GM19455 (cell line): ENCODE measurements at regions not wholly inside any gene's neighbourhood (a gene's known extent, or its start where the extent isn't known, plus 50 kb on each side); places are given as distances from the start of the nearest gene placed in this dataset.
"Not testable (repeated sequence)": the region's sequence is repeated elsewhere in the genome, so short reads cannot be mapped to it uniquely, and the experiment has no call there.

Experiments
- ATAC-seq: cut with Tn5 transposase; IDR thresholded peaks from one replicate; pipeline ENCODE4 v1.9.1; 2021; ENCODE audit not compliant: unreplicated experiment

DNA sequence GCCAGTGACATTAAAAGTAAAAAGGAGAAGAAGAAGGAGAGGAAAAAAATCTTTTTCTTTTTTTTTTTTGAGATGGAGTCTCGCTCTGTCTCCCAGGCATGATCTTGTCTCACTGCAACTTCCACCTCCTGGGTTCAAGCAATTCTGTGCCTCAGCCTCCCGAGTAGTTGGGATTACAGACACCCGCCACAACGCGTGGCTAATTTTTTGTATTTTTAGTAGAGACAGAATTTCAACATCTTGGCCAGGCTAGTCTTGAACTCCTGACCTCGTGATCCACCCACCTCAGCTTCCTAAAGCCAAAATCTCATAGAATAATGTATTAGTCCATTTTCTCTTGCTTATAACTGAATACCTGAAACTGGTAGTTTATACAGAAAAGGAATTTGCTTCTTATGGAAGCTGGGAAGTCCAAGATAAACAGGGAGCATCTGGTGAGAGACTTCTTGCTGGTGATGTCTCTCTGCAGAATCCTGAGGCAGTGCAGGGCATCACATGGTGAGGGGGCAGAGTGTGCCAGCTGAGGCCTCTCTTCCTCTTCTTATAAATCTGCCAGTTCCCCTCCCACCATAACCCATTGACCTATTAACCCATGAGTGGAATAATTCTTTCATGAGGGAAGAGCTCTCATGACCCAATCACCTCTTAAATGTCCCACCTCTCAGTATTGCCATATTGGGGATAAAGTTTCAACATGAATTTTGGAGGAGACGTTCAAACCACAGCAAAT, 466.3 kb downstream of the GADD45G start:
- no peak for ATAC-seq

DNA sequence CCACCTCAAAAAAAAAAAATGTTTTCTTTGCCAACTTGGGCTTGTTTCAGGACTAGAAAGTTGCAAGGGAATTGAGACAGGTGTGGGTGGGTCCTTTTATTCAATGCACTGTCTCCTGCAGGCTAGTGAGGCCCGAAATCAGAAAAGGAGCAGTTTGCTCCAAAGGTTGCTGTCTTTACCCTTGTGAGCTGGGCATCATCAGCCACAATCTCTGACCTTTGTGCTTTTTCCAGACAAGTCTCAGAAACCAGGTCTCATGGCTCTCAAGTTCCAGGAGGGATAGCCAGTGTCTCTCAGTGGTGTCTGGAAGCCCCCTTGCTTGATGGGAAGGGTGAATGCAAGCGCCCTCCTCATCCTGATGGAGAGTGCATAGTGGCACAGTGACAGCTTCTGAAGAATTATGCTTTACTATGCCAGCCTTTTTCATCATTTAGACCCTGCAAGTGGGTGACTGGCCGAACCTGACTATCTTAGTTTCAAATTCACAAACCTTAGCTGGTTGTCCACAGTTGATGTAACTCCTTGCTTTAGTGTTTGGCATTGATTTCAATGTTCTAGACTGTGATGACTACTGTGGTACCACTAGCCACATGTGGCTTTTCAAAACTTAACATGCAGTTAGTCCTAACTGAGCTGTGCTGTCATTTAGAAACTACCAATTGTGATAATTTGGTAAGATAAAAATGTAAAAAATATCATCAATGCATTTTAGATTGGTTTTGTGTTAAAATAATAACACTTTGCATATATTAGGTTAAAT, 468.6 kb downstream of the GADD45G start:
- no peak for ATAC-seq

DNA sequence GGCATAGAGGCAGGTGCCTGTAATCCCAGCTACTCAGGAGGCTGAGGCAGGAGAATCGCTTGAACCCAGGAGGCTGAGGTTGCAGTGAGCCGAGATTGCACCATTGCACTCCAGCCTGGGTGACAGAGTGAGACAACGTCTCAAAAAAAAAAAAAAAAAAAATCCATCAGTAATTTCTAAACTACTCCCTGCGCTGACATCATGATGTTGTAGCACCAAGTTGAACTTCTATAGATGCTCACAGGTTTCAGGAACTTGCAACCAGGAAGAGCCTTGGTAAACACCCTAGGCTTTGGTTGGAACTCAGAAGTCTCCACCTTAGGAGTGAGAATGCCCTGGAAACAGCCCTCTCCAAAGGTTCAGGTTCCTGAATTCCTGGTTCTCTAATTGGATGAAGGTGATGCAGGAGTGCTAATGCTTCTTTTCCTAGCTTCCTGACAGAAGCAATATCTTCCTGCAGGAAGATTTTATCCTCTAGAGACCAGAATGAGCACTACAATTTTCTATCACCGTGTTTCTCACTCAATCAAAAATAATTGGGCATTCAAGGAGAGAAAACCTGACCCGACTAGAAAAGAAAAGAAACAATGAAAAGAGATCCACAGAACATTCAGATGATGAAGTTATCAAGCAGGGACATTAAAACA, 469.6 kb downstream of the GADD45G start:
- no peak for ATAC-seq

DNA sequence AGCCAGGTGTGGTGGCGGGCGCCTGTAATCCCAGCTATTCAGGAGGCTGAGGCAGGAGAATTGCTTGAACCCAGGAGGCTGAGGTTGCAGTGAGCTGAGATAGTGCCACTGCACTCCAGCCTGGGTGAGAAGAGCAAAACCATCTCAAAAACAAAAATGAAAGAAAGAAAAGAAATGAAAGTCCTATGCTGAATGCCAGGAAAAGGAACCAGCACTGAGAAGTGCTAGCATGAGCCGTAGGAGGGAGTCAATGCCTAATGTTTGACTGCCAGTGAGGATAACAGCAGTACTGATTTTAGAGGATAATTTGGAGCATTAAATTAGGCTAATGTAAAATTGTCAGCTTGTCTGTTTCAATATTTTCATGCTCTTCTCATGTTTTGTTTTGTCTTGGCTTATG, 472.8 kb downstream of the GADD45G start:
- ATAC-seq: not testable (repeated sequence)

DNA sequence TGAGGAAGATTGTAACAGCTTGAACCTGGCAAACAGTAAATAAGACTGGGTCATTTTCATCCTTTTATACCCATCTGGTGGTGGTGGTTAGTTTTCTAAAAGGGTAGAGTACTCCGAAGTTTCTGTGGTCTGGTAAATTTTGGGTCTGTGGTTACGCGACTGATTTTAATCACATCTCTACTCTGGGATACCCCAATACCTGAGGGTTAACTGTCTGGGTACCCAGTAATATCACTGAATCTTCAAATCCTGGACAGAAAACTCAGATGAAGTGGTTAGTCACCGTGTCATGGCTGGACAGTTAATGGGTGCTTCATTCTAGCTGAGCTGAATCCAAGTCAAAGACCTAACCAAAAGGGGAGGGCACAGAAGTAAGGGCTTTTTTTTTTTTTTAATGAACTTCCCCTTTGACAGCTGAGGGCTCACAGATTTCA, 474.2 kb downstream of the GADD45G start:
- ATAC-seq: no peak

DNA sequence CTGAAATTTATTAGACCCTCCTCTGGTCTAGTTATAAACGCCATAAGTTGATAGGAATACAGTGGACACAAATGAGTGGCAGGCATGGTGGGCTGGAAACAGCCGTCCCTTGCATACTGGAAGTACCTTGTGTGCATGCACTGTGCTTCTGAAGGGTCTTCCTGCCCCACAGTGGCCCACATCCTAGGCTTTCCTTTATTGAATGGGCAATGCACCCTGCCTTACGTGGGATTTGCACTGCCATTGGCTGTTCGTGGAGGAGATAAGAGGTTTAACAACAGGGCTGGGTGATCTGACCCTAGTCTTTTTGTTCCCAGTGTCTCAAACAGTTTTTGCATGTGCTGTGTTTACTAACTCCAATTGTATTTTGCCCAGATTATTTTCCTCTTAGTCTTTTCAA, 480.8 kb downstream of the GADD45G start:
- no peak for ATAC-seq

DNA sequence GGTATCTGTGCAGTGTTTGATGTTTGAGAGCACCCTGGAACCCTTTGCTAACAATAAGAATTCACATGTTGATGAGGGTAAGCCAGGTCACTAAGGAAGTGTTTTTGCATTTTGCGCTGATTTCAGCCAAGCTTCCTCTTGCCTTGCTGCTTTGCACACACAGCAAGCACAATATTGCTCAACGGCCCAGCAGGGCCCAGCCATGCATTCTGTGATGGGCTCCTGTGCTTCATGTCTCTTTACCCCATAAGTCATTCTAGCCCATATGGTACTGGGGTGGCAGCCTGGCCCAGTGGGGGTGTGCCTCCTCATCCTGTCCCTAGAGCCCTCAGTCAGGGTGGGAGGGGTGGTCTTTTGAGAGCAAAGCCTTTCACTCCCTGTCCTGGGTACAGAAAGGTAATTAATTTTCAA, 481.3 kb downstream of the GADD45G start:
- no peak for ATAC-seq

DNA sequence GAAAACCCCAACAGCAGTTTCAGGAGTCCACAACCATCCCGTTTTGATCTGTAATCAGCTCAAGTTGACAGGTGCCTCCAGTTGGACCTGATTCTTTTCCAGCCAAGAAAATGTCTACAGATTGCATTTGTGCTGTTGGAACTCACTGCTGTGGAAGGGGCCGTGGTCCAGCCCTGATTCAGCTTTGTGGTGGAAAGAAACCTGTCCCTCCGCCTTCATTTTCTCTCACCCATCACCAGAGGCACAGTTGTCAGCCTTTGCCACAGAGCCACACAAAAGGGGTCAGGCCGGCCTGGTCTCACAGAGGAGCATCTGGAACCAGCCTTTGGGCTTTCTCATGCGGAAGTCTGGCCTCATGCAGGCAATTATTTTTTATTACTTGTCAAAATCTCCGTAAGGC, 483.6 kb downstream of the GADD45G start:
- ATAC-seq: no peak

DNA sequence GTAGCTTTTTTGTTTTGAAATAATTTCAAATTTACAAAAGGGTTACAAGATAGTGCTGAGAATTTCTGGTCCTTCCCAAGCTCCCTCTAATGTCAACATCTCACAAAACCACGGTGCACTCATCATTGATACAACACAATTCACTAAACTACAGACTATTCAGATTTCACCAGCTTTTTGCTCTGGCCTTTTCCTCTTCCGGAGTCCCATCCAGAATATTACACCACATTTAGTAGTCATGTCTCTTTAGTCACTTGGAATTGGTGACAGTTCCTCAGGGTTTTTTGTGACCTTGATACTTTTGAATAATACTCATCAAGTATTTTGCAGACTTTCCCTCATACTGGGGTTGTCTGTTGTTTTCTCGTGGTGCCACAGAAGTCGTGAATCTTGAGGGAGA, 484.0 kb downstream of the GADD45G start:
- ATAC-seq: no peak

DNA sequence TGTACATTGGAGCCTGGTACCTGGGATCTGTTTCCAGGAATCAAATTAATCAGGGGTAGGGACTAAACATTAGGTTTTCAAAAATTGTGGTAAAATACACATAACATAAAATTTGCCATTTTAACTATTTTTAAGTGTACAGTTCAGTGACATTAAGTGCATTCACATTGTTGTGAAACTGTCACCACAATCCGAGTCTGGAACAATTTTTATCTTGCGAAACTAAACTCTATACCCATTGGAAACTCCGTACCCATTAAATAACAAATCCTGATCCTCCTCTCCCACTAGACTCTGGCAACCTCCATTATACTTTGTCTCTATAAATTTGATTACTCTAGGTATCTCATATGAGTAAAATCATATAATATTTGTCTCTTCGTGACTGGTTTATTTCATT, 486.2 kb downstream of the GADD45G start:
- ATAC-seq: no peak

DNA sequence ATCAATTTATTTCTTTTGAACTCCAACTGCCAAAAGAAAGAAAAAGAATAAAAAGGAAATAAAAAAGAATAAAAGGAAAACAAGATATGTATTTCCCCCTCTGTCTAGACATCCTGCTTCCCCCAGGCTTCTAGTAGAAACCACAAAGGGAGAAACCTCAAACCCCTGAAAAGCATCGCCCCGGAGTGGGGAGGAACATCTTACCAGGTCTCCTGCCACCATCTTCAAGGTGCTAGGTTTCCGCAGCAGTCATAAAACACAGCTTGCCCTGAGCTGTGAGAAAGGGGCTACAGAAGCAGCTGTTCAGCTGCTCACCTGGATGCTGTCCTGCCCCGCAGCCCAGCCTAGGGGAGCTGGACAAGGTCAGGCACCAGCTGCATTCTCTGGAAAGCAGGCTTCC, 487.7 kb downstream of the GADD45G start:
- ATAC-seq: no peak

DNA sequence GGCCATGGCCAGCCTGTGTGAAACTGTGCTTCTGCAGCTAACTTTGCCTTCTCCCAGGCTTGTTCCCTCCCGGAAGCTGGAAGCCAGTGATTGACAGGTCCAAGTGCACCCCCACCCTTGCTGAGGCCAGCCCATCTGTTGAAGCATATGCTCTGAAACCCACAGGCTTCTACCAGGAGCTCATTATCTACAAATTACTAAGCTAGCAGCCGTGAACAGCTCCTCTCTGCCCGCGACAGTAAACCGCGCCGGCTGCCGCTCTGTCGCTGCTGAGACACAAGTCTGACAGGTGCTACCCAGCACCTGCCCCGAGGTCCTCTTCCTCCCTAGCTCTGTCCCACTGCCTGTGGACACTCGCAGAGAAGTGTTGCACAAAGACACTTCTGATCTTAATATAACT, 490.9 kb downstream of the GADD45G start:
- ATAC-seq: no peak

DNA sequence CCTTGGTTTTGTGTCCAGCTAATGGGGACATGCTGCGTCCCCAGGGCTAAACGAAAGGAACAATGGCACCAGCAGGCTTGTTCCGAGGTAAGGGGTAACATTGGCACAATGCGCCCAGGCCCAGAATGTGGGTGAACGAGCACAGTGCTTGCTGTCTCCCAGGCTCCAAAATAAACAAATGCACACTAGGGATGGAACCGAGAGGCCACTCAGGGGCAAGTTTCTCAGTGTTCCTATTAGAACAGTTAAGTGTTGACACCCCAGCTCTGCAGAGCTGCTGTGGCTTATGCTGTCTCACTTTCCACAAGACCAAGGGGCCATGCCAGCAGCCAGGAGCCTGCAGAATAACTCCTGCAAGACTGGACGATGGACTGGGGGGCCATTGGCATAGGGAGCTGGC, 492.4 kb downstream of the GADD45G start:
- ATAC-seq: no peak

DNA sequence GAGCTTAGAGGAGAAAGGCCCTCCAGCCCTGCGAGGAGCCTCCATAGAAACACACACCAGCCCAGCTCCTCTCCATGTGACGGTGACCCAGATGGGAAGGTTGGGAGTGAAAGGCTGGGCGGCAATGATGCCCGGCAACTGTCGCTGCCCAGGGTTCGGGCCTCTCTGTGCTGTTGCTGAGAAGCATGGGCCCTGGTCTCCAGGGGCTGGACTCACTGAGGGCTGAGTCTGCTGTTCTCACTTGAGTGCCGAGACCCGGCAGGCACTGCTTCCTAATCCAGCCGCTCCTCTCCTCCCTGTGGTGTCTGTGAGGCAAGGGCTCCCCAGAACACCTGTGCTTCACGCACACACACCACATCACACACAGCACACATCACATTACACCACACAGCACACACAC, 493.6 kb downstream of the GADD45G start:
- no peak for ATAC-seq

DNA sequence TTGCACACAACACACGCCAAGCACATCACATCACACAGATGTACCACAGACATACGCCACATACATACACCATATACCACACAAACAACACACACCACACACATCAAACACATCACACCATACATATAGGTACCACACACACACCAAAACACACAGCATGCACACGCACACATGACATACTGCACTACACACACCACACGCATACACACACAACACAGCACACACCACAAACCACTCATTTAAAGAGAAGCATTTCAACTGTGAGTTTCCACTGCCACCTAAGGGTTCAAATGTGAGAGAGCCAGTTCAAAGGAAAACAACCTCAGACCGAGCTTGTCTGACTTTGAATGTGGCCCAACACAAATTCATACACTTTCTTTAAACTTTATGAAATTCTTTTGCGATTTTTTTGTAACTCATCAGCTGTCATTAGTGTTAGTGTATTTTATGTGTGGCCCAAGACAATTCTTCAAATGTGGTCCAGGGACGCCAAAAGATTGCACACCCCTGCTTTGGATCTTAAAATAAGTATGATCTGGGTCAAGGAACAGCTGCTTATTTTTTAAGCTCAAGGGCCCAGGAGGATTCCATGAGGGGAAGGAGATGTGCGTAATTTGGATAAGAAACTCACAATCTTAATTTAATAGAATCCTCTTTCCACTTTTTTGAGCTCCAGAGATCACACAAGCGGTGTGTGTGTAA, 494.6 kb downstream of the GADD45G start:
- ATAC-seq: no peak

DNA sequence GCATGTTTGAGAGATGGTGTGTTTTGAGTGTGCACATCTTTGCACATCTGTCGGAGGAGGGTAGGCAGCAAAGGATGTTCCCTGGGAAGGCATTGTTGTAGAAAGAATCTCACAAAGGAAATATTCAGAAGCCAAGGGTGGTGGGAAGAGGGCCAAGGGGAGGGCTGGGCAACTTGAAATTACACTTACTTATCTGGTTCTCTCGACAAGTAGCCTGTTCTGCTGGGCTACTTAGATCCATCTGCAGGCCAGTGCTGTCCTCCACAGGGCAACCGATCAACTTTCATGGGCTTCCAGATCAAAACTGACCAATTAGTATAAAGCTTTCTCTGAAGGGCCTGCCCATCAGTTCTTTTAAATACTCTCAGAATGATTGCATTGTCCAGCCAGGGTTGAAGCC, 495.2 kb downstream of the GADD45G start:
- ATAC-seq: no peak

DNA sequence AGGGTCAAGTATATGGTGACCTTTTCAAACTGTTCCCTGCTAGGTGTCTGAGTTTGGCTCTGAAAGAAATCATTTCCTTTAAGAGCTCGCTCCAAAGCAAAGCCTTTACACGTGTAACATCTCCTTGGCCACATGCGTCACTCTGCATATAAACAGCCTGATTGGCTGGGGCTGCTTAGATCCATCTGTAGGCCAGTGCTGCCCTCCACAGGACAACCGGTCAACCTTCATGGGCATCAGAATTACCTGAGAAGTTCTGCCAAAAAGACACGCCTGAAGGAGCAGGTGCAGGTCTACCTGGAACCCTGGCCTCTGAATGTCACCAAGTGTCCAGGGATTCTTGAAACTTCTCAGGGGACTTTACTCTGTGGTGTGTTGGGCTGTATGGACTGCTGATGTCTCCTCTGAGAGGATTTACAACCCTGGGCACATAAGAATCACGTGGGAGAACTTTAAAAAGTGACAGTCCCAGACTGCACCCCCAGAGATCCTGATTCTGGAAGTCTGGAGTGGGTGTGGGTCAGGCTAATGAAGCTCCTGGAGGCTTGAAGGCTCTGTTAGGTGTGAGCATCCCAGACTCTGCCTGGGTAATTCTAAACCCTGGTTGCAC, 497.6 kb downstream of the GADD45G start:
- ATAC-seq: peak; percentile 91

DNA sequence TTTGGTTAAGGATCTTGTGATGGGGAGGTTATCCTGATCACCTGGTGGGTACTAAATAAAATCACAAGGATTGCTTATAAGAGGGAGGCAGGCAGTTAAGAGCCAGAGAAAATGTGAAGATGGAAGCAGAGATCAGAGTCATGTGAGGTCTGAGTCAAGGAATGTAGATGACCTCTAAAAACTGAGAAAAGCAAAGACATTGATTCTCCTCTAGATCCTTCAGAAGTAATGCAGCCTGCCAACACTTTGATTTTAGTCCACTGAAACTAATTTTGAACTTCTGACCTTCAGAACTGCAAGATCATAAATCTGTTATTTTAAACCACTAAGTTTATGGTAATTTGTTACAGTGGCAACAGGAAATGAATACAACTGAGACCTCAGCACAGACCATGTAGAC, 499.0 kb downstream of the GADD45G start:
- ATAC-seq: no peak

DNA sequence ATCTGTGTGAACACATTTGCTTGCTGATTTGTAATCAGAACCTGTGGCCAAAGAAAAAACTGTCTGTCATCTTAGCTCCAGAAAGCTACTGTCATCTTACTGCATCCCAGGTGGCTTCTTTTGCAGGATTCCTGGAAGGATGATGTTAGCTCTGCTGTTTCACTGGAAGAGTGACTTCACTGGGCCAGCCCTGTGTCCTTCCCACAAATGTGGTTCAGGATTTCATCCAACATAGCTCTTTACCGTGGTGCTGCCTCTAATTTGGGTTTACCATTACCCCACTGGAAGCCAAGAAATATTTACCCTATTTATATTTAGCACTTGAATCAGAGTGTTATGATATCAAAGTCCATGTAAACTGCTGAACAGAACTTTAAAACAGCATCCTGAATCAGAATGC, 501.0 kb downstream of the GADD45G start:
- ATAC-seq: no peak

DNA sequence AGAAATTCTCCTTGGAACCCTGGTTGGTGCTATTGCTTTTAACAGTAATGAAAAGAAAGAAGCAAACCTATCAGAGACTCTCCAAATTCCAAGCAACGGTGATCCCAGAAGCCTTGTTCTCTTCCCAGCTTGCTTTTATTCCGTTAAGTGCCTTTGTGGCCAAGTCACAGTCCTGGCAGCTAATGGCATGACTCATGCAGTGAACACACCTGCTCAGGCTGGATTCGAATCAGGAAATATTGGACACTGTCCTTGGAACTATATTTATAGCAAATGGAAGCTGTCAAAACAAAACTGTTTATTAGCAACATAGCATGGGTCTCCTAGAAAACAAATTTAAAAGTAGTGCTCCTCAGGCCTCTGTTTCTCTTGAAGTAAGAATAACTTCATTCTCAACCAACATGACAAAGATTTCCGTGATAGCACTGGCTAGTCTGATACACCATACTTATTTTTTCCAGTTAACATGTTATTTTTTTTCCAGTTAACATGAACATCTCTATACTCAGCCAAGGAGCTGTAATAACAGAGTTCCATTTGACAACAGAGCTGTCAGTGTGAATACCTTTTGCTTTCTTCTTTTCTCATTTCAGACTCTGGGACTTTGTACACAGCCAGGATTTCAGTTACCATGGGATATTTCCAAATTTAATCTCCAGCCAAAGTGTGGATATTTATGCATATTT, 502.4 kb downstream of the GADD45G start:
- no peak for ATAC-seq
